ENCODE measurements at regions not wholly inside any gene's neighbourhood (a gene's known extent, or its start where the extent isn't known, plus 50 kb on each side); places are given as distances from the start of the nearest gene placed in this dataset.

DNA sequence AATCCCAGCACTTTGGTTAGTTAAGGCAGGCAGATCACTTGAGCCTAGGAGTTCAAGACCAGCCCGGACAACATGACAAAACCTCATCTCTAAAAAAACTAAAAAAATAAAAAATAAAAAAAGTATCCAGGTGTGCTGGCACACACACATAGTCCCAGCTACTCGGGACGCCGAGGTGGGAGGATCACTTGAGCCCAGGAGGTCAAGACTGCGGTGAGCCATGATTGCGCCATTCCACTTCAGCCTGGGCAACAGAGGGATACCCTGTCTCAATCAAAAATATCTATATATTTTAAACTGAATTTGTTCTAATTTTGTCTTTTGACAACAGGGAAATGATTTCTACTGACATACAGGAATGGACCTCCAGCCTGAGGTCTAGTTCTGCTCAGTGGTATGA lies 73.3 kb upstream of the MBOAT2 start:
- H3K36me3 Mint-ChIP-seq (ENCODE audit: low read depth, unreplicated experiment) = peaks cover 4% of the 10 kb centered on the region
- H3K27ac Mint-ChIP-seq (ENCODE audit: unreplicated experiment) = no peak overlapping the region
- H3K4me3 Mint-ChIP-seq (ENCODE audit: unreplicated experiment) = no peak overlapping the region
- H3K27me3 Mint-ChIP-seq (ENCODE audit: unreplicated experiment) = no peaks in the 10 kb centered on the region
- no peak for DNase-seq (ENCODE audit: low spot score)
- no peaks in the 10 kb centered on the region for H3K4me1 Mint-ChIP-seq (ENCODE audit: unreplicated experiment)
- no peaks in the 10 kb centered on the region for H3K9me3 Mint-ChIP-seq (ENCODE audit: unreplicated experiment)
- TF ChIP-seq, protein P1, sequence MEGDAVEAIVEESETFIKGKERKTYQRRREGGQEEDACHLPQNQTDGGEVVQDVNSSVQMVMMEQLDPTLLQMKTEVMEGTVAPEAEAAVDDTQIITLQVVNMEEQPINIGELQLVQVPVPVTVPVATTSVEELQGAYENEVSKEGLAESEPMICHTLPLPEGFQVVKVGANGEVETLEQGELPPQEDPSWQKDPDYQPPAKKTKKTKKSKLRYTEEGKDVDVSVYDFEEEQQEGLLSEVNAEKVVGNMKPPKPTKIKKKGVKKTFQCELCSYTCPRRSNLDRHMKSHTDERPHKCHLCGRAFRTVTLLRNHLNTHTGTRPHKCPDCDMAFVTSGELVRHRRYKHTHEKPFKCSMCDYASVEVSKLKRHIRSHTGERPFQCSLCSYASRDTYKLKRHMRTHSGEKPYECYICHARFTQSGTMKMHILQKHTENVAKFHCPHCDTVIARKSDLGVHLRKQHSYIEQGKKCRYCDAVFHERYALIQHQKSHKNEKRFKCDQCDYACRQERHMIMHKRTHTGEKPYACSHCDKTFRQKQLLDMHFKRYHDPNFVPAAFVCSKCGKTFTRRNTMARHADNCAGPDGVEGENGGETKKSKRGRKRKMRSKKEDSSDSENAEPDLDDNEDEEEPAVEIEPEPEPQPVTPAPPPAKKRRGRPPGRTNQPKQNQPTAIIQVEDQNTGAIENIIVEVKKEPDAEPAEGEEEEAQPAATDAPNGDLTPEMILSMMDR (IDR thresholded peaks at IDR 0.05; ENCODE audit: unreplicated experiment) = no peak

DNA sequence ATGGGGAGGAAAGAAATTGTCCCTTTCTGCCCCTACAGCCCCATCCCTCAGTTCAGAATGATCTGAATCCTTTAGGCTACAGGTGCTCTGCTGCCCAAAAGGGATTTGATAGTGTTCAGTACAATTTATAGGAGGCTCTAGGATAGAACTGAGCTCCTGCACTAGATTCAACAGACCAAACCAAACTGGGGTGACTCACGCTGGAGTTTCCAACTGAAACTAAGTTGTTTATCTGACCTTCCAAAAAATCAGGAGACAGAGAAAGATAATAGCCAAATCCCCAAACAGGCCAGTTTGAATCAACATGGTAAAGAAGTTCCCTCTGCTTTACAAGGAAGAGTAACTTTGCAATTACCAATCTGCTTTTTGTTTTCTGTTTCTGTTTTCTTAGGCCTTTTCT lies 72.7 kb upstream of the MBOAT2 start:
- DNase-seq (ENCODE audit: low spot score) = no peak
- no peaks in the 10 kb centered on the region for H3K27me3 Mint-ChIP-seq (ENCODE audit: unreplicated experiment)
- no peaks in the 10 kb centered on the region for H3K9me3 Mint-ChIP-seq (ENCODE audit: unreplicated experiment)
- TF ChIP-seq, protein P1 (IDR thresholded peaks at IDR 0.05; ENCODE audit: unreplicated experiment) = no peak
- peaks cover 4% of the 10 kb centered on the region for H3K36me3 Mint-ChIP-seq (ENCODE audit: low read depth, unreplicated experiment)
- no peak overlapping the region for H3K4me3 Mint-ChIP-seq (ENCODE audit: unreplicated experiment)
- no peak overlapping the region for H3K27ac Mint-ChIP-seq (ENCODE audit: unreplicated experiment)
- no peaks in the 10 kb centered on the region for H3K4me1 Mint-ChIP-seq (ENCODE audit: unreplicated experiment)

DNA sequence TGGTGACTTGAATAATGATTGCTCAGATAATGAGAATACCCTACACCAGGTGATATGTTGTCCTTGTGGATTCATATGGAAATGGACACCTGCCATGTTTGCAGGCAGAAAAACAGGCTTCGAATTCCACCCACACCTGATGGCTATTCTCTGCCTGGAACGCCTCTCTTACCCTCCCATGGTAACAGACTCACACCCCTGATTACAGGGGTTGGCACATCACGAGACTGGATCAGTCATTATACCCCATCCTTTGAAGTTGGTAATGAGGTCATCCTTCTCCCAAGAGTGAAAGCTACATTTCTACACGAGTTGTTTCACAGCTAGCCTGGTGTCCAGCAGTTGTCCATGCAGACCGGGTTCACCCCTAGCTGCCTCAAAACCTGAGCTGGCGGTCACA lies 71.4 kb upstream of the MBOAT2 start:
- Mint-ChIP-seq H3K4me1 (ENCODE audit: unreplicated experiment) (no peaks in the 10 kb centered on the region), H3K4me3 (ENCODE audit: unreplicated experiment) (no peak overlapping the region), H3K9me3 (ENCODE audit: unreplicated experiment) (no peaks in the 10 kb centered on the region), H3K27me3 (ENCODE audit: unreplicated experiment) (no peaks in the 10 kb centered on the region), H3K36me3 (ENCODE audit: low read depth, unreplicated experiment) (no peaks in the 10 kb centered on the region), H3K27ac (ENCODE audit: unreplicated experiment) (no peak overlapping the region)
- TF ChIP-seq, protein P1 (IDR thresholded peaks at IDR 0.05; ENCODE audit: unreplicated experiment) = no peak
- no peak for DNase-seq (ENCODE audit: low spot score)

DNA sequence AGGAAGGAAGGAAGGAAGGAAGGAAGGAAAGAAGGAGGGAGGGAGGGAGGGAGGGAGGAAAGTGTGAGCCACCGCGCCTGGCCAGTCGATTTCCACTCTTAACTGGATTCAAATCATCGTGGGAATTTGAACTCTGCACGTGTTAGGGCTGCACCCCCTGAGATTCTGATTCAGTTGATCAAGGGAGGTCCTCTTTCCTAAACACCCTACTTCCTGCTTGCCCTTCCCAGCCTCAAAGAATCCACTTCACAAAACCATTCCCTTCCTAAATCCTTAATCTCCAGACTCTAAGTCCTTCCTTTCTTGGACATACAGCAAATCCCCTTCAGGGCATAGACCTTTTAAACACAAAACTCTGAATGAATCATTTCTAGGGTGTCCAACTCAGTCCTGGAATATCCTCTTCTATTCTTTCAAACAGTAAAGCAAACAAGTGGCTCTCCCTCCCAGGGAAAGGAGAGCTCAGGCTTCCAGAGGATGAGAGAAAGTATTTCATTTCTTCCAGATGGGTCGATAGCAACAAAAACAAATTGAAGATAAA lies 68.2 kb upstream of the MBOAT2 start:
- Mint-ChIP-seq H3K4me1 (ENCODE audit: unreplicated experiment) (no peaks in the 10 kb centered on the region), H3K36me3 (ENCODE audit: low read depth, unreplicated experiment) (no peaks in the 10 kb centered on the region), H3K27ac (ENCODE audit: unreplicated experiment) (no peak overlapping the region), H3K27me3 (ENCODE audit: unreplicated experiment) (peaks cover 1% of the 10 kb centered on the region), H3K4me3 (ENCODE audit: unreplicated experiment) (no peak overlapping the region), H3K9me3 (ENCODE audit: unreplicated experiment) (no peaks in the 10 kb centered on the region)
- TF ChIP-seq, protein P1 (IDR thresholded peaks at IDR 0.05; ENCODE audit: unreplicated experiment) = no peak
- no peak for DNase-seq (ENCODE audit: low spot score)

DNA sequence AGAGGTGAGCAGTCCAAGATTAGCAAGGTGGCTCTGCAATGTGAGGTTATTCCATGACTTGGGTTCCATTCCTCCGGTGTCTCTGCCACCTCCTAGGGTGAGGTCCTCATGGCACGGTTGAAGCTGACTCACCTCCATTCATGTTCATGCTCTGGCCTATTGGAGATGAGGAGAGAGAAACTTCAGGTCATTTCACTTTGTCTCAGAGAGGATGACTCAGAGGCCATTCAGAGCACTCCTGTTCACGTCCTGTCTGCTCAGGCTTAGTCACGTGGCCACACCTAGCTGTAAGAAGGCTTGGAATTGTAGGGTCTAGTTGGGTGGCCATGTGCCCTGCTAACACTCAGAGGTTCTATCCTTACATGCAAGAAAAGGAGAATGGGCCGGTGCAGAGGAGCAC lies 67.5 kb upstream of the MBOAT2 start:
- Mint-ChIP-seq H3K4me1 (ENCODE audit: unreplicated experiment) (no peaks in the 10 kb centered on the region), H3K36me3 (ENCODE audit: low read depth, unreplicated experiment) (peaks cover 5% of the 10 kb centered on the region), H3K4me3 (ENCODE audit: unreplicated experiment) (no peak overlapping the region), H3K9me3 (ENCODE audit: unreplicated experiment) (no peaks in the 10 kb centered on the region), H3K27ac (ENCODE audit: unreplicated experiment) (no peak overlapping the region), H3K27me3 (ENCODE audit: unreplicated experiment) (peaks cover 1% of the 10 kb centered on the region)
- TF ChIP-seq, protein P1 (IDR thresholded peaks at IDR 0.05; ENCODE audit: unreplicated experiment) = no peak
- DNase-seq (ENCODE audit: low spot score) = no peak
